Astrocyte of the hippocampus (primary cell): ENCODE measurements at regions not wholly inside any gene's neighbourhood (a gene's known extent, or its start where the extent isn't known, plus 50 kb on each side); places are given as distances from the start of the nearest gene placed in this dataset.

Experiments used
- DNase-seq: peaks from one replicate; pipeline ENCODE4 v3.0.0; 2011; ENCODE audit warnings: low read depth, low spot score

GRCh38 chr18:51721996-51722395 is 524.5 kb upstream of the MEX3C start:
- DNase-seq = no peak

GRCh38 chr18:51724790-51725721 is 527.6 kb upstream of the MEX3C start:
- DNase-seq = no peak

DNA sequence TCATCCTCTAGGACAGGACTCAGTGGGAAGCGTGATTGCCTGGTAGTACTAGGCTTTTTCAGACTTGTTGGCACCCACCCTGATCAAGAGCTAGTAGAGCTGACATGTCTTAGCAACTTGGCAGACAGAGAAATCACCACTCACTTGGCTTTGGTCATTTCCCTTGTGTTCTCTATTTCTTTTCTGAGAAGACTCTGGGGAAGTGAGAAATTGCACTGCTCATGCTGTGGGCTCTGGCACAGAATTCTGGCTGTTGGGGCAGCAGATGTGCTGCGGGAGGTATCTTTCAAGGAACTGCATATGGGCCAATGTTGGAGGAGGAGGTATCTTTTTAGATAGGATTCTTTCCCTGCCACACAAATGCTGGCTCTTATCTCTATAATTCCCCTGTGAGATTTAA is 529.1 kb upstream of the MEX3C start:
- no peak for DNase-seq

DNA sequence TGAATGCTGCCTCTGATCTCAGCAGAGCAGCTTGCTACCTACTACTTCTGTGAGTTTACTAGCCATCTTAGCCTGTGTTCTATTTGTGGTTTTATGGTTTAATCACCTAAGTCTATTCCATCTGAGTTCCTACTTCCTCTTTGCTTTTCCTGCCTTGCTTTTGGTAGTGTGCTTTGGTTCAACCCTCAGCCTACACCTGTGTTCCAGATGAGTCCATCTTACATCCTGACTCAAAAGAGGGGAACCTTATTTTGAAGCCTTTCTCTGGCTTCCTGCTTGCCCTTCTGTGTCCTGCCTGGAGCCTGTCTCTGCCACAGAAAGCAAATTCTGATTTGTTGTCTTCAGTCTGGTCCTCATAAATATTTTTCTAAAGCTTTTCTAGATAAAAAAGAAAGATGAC is 530.3 kb upstream of the MEX3C start:
- DNase-seq = no peak

DNA sequence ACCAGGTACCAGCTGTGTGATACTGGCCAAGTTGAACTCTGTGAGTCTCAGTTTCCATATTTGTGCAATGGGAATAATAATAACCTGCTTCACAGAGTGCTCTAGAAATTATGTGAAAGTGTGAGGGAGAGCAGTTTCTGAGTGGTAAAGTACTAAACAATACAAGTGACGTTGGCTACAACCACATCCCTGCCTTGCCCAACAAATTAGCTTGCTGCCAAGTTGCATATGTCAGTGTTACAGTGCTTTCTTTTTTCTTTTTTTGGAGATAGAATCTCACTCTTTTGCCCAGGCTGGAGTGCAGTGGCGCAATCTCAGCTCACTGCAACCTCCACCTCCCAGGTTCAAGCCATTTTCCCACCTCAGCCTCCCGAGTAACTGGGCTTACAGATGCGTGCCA is 533.6 kb upstream of the MEX3C start:
- no peak for DNase-seq

GRCh38 chr18:51734576-51734975 is 537.1 kb upstream of the MEX3C start:
- DNase-seq = no peak

DNA sequence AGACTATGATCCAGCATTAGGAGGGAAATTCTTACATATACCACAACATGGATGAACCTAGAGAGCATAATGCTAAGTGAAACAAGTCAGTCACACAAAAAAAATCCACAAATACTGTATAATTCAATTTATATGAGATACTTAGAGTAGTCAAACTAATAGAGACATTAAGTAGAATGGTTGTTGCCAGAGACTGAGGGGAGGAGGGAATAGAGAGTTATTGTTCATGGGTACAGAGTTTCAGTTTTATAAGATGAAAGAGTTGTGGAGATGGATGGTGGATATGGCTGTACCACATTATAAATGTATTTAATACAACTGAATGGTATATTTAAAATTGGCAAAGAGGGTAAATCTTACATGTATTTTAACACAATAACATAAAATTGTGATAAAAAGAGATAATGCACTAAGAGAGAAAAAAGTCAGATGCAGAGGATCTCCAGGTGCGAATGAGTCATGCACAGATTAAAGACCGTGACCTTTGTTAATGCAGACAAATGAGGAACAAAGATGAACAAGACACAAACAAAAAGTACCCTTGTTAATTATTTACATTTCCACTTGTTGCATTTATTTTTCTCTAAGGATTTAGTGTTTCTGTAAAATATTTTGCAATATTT is 541.7 kb upstream of the MEX3C start:
- DNase-seq = no peak

DNA sequence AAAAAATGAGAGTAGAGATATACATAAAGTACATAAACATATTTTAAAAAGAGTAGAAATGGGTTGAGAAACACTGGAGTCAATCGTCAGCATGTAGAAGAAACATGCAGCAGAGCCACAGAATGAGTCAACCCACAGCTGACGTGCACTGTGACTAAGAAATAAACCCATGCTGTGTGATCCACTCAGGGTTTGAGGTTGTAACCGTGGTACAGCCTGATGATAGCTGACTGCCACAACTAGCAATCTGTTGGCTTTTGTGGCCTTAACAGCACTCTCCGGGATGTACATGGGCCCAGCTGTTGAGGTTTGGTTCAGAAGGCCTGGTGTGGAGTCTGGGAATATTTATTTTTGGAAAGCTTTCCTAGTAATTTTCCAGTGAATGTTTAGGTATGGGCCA is 554.4 kb upstream of the MEX3C start:
- DNase-seq = no peak

GRCh38 chr18:51753365-51754057 is 556.0 kb upstream of the MEX3C start:
- DNase-seq = no peak

- no peak for DNase-seq
Measured at GRCh38 chr18:51754566-51754965, 557.1 kb upstream of the MEX3C start.

- no peak for DNase-seq
Measured at GRCh38 chr18:51757255-51757924, 559.9 kb upstream of the MEX3C start.

GRCh38 chr18:51762373-51762772 is 564.9 kb upstream of the MEX3C start:
- no peak for DNase-seq

DNA sequence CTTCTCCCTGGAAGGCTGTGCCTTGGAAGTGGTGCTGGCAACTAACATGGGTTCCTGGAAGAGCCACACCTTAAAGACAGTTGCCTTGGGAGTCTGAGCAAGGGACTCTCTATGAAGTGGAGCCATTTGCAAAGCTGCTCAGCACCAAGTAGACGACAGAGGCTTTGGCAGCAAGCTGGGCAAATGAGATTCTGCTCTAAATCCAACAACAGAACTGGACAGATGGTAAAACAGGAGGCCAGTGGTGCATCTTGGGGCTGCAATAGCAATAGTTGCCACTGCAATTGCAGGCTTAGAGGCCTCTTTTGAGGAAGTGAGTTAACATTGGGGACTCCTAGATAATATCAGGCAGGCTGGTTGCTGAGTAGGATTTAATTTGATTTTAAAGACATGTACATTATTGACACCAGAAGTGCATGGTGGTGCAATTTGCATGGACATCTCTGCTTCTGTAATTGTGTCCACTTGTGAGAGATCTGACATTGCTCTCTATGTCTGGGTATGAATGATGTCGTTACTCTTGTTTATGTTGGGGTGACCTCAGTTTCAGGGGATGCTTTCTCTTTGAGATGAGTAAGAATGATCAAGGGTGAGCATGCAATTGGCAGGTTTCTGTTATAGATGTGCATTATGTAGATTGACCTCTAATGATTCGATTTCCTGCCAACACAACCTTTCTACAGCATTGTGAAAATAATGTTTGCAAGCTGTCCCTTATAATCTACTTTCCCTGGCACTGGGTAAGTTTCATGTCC is 568.3 kb upstream of the MEX3C start:
- no peak for DNase-seq

GRCh38 chr18:51767293-51767692 is 569.8 kb upstream of the MEX3C start:
- no peak for DNase-seq

- no peak for DNase-seq
Measured at GRCh38 chr18:51778115-51778514, 561.9 kb upstream of the DCC start.

GRCh38 chr18:51789871-51790270 is 550.1 kb upstream of the DCC start:
- DNase-seq = no peak

DNA sequence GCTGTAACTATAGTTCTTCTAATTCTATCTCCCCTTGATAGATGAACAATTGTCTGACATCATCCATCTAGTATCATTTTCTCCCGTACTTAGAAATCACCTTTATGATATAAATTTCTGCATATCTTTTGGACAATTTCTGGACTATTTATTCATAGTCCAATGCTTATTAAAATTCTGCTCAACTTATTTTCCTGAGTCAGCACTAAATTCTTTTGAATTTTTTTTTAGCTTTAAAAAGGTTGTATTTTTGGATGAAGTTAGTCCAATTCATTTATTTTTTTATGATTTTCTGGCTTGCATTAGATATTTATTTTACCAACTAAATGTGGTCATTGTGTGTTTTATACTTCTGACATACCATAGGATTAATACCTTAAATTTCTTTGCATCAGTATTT is 538.5 kb upstream of the DCC start:
- no peak for DNase-seq

- no peak for DNase-seq
Measured at GRCh38 chr18:51802569-51803428, 537.2 kb upstream of the DCC start.

- DNase-seq = no peak
Measured at GRCh38 chr18:51807336-51807735, 532.7 kb upstream of the DCC start.

- DNase-seq = no peak
Measured at GRCh38 chr18:51811883-51812282, 528.1 kb upstream of the DCC start.
